NCI-H748 (cell line): ENCODE measurements at regions not wholly inside any gene's neighbourhood (a gene's known extent, or its start where the extent isn't known, plus 50 kb on each side); places are given as distances from the start of the nearest gene placed in this dataset.
A peak's percentile ranks its signal among the peaks of the same experiment; 100 is the strongest.

ENCODE experiments used
- DNase-seq: peaks from one replicate; lab custom pipeline; 2025; ENCODE audit not compliant: unreplicated experiment; lab: John Stamatoyannopoulos, UW

DNA sequence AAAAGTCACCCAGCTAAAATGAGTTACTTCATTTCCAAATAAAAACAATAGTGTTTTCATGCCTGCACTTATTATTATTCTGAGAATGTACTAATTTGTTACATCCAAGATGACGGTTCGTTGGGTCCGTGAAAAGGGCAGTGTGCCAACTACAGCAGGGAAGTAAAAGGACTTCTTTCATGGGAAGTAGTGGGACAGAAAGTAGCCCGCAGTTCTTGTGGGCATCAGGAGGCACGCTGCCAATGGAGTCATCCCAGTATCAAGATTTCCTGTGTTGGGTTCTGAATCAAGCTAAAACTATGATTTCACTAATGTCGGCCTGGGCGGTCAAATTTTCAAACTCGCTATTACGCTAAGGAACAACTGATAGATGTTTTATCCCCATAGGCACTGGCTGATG, 254.5 kb upstream of the SOX2 start:
- DNase-seq = no peak

DNA sequence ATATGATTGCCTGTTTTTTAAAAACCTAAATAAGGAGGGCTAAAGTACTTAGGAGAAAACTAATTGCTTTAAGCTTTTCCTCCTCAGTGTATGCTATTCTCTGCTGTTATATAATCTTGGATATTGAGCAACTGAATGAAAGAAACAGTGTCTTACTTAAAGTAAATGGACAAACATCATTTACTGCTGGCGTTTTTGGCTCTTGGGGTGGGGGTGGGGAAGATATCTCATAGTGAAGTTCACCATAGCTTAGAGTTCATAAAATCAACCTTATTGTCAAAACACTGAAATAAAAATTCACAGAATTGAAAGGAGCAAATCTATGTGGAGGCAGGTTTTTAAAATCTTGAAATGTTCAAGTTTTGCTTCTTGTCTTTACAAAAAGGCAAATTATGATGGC, 256.4 kb upstream of the SOX2 start:
- no peak for DNase-seq

DNA sequence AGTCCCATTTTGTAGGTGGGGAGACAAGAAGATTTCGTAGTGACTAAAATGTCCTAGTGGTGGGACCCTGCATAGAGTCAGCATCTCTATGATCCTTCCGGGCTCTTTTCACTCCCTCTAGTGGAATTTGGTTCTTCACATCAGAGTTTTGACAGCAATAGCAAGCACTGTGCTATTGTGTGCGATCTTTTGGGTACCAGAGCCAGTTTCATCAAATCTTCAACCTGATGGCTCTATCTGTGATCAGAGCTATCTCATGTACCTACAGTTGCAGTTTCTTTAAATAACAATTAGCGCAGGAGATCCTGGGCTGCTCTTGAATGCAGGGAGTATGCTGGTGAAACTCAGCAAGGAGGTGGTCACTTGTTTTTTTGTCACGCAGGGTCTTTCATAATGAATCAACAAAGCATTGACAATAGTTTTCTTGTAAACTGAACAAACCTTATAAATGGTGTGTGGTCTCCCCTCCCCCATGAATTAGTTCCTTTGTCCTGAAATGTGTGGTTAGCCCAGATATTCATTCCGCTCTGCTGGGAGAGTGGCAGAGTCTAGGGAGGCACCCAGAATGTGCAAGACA, 257.2 kb upstream of the SOX2 start:
- DNase-seq = no peak

DNA sequence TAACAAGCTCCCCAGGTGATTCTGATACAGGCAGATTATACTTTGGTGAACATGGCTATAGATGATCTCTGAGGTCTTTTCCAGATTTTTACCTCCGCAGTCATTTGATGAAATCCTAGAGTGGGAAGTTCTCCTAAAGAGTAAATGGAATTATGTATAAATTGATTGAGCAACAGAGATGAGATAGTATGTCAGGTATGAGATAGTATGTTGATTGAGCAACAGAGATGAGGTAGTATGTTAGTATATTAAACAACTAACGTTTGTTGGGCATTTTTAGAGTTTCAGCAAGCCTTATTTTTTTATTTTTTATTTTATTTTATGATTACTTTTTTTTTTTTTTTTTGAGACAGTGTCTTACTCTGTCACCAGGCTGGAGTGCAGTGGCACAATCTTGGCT, 265.0 kb upstream of the SOX2 start:
- no peak for DNase-seq

DNA sequence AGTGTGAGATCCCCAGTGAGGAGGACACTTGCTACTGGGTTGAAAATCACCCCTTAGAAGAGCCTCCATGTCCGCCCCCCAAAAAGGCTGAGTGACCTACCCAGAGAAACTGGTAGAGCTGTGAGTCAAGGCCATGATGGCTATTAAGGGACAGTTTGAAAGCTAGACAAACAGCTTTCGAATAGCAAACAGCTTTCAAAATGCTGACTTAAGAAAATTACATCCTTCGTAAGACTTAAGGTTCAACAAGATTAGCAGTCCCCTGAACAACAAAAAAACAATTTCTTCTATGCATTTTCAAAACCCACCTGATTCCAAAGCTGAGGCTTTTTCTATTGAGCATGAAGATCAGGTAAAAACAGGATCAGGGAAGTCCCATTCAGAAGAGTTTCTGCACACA, 269.7 kb upstream of the SOX2 start:
- no peak for DNase-seq

DNA sequence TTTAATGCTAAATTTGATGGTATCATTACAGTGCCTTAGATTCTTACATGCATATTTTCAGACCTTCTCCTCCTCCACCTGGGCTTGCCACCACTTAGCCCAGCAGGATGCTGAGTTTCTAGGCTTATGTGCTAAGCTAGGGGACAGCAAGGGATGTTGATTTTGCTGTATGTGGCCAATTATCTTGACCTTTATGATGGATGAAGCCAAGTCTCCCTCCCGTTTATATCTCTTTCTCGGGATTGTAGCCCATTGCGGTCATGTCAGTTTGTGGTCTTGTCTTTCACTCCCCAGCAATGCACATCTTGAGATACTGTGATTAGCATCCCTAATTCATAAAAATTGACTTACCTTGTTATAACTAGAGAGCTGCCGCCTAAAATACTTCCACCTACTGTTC, 278.7 kb upstream of the SOX2 start:
- no peak for DNase-seq

DNA sequence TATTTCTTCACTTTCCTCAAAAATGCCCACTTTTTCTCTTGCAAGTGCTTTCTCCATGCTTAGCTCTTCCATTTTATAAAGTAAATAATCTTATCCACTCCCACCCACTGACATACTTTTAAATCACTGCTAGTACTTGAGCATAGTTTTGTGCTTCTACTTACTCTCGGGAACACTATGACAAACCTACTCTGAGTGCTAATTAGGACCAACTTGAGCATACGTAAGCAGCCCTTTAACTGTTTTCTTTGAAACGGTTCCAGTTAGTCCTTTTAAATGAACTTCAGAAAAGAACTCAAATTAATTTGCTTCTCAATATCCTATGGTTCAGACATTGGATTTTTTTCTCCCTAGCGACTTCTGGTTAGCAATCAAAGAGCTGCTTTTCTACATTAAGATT, 280.0 kb upstream of the SOX2 start:
- DNase-seq = no peak

DNA sequence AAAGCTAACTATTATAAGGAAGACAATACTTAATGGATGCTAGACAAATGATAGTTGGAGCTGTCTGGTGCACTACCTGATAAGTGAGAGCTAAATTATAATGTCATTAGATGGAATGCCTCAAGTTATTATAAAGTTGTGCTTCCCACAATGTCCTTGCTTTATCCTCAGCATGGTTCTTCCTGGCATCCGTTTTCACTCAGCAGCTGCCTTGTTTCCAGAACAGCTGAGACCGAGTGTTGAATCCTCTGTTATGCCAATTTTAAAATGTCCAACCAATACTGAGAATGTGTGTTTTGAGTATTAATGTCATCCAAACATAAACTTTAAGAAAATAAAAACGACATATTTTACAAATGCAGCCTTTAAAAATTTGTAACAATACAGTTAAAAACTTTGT, 286.7 kb upstream of the SOX2 start:
- DNase-seq = no peak

DNA sequence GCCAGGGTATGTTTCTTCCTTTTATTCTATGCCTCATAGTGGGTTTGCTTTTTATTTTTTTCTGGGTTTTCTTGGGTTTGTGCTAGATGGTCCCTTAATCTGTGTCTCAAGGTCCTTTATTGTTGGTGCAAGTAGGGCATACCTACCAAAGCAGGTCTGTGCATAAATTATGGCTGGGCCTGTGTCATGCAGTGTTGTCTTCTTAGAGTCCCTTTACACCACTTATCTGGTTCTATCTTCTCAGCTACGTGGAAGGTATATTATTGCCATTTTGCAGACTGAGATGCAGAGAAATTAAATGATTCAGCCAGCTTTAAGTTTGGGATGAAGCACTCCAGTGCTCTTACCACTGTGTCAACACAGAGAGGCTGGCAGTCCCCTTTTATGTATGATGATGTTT, 293.5 kb upstream of the SOX2 start:
- DNase-seq = no peak

DNA sequence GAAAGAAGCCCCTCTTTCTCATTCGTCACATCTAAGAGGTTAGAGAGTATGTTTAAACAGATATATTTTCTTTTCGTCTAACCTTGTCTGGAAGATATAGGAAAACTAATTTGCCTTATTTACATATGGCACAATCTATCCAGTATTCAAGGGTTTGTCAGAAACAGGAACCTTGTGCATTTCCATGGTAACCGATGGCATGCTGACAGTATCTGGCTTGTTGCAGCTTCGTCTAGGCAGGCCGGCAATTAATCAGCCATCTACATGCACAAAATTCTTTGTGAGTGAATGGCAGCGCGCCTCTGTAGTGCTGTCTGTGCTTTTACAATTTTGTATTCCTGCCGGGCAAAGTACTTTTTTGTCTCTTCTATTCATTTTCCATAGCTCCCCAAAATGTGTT, 294.0 kb upstream of the SOX2 start:
- peak; percentile 2 for DNase-seq

DNA sequence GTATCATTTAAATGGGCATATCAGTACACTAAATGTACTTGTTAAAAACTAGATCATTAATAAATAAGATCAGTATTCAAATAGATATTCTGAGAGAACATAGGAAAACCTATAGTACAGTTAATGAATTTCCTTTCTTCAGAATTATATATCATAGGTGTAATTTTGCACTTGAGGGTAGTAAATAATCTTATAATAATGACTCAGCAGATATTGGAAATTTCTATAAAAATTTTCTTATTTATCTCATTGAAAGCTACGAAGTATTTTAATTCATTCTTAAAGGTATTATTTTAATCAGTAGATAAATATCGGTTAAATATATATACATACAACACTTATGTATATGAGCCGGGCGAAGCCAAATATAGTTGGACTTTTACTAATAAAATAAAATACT, 300.9 kb upstream of the SOX2 start:
- no peak for DNase-seq

DNA sequence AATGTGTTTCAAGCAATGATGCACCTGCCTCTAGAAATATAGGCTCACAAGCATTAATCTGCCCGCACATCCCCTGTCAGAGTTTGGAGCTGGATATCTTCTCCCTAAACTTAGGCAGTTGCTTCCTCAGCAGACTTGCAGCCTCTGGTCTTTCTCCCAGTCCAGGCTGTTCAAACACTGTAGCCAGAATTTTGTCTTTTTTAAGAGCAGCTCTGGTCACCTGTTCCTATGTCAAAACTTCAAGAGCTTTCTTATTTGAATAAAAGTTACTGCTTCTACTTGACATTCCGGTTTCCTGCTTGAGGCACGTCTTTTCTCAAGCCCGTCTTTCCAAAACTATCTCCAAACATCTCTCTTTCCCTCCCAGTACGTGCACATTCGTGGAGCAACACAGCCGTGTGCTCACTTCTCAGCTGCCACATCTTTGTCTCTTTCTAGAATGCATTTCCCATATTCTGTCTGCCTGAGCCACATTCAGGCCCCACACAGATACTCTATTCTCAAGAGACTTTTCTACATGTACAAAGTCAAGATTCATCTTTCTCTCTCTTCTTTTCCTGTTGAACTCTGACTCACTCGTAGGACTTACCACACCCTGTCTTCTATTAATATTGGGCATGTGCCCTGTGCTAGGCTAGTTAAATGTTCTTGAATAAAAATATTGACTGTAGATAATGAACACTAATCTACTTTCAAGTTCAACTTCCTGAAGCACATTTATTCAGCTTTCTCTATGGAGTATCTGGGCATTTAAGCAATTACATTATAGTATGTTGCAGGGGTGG, 307.7 kb upstream of the SOX2 start:
- no peak for DNase-seq

DNA sequence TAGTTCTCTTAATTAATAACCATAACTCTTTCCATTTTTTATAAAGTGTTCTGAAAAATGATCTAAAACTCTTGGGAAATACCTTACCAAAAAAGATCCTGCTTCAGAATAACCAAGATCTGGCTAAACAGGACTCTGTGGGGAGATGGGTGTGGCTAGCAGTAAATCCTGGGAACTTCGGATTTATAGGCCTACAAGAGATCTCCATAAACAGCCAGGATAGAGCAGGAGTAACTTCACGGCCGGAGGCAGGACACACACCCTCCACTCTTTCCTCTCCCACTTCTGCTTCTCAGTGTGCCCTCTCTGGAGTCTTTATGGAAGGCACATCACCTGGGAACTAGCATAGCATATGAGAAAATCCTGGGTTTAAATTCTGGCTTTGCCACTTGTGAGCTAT, 309.4 kb upstream of the SOX2 start:
- no peak for DNase-seq

DNA sequence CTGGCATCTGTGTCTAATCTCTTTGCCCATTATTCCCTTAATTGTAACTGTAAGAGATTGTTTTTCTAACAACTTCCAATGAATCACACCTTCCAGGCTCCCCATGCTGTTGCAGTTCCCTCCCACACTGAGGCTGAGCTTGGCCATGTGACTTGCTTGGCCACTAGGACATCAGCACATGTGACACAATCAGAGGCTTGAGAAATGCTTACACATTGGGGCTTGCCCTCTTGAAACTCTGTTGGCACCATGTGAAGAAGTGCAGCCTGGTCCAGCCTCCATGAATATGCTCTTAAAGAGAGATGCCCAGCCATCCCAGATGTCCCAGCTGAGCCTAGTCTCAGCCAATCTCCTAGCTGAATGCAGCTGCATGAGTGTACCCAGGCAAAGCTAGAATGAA, 326.8 kb upstream of the SOX2 start:
- no peak for DNase-seq

DNA sequence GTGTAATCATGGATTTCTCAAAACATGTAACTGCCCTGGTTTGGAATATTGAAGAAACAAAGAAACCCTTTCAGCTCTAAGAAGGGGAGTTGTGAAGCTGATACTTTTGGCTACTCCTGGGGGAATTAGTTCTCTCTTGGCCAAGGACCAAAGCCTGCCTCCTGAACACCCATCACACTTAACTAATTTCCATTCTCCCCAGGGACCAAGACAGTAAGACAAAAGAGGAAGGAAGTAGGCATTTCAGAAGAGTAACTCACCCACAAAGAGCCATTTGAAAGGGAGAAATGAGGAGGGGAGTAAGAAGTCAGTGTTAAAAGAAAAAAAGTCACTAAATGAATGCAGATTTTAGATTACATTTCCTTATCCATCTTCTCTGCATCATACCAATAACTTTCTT, 328.0 kb upstream of the SOX2 start:
- DNase-seq = no peak

DNA sequence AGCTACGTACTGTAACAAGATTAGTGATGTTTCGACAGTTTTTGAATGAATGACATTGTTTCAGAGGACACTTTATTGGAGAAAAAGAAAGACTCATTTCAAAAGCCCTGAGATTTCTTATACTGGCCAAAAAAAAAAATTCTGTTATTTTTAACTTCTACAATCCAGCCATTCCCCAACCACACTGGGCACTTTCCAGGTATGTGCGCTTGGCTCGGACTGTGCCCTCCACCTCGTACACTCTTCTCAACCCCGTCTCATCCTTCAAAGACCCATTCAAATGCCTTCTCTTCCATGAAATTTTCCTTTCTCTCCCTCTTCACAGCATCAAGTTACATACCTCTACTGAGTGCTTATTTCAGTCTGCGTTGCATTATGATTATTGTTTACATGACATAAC, 328.5 kb upstream of the SOX2 start:
- DNase-seq = no peak

DNA sequence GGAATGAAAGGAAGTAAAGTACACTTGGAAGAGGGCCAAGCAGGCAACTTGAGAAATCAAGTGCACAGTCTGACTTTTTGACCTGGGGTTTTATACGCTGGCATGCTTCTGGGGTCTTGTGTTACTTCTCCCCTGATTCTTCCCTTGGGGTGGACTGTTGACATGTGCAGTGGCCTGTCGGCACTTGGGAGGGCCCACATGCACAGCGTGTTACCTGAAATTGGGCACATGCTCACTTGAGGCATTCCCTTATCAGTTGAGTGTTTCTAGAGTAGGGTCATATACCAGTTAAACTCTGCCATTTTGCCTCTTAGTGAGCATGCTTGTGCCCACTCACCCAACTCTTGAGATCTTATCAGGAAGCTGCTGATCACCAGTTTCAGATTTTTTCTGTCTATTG, 329.1 kb upstream of the SOX2 start:
- no peak for DNase-seq

DNA sequence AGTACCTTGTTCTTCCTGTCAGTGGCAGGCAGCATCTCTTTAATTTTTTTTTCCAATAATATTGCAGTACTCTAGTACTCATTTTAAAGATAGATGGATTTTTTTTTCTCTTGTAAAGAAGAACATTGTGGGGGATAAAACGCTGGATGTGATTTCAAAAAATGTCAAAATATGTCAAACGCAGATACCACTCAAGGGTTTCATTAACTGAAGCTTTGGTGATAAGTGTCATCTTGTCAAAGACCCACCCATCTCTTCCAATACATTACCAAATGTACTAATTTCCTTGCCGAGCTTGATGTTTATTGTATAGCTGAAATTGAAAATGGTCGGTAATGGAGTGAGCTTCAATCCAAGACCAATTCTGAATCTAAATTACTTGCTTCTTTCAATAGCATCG, 332.4 kb upstream of the SOX2 start:
- DNase-seq = no peak

DNA sequence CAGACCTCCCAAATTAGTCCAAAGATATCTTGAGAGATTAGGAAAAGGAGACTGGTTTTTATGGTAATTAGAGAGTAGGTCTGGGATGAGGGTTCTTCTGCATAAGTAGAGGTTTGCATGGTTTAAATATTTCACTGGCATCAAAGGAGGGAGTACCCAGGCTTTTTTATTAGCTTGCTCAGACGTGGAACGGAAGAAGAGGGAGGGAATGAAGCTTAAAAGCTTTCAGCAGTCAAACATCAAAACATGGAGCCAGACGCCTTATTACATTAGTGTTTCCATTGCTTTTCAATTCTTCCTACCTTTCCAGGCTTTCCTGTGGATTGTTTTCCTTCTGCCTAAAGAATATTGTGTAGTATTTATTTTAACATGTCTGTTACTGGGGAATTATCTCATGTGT, 342.1 kb upstream of the SOX2 start:
- DNase-seq = peak; percentile 0

DNA sequence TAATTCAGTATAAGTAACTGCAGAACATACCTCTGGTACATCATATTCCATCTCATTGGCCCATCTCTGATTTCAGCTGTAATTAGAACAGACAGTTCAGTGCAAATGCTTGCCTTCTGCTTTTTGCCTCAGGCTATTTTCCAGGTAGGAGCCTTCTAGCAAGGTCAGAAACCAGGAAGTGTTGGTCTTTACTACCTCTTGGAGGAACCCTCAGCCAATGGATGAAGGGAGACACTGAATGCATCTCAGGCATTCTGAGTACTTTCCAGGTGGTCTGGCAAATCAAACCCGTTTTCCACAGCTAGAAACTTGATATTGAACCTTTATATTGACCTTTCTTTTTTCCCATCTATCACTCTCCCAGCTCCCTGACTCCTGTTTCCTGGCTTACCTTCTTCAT, 348.5 kb upstream of the SOX2 start:
- DNase-seq = peak; percentile 21

DNA sequence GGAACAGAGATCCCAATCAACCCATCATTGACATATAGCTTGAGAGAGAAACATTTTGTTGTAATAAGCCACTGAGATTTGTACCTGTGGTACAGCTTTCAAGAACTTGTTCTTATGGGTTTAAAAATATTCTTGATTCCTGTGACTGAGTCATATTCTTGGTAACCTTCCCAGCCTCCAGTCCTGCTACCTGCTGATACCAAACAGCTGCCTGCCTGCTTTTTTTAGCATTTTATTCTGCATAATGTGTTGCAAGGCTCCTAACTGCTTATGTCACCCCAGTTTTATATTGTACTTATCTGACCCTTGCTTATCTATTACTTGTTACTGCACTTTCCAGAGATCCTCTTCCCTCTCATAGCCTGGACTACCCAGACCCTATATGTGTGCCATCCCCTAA, 349.3 kb upstream of the SOX2 start:
- no peak for DNase-seq

DNA sequence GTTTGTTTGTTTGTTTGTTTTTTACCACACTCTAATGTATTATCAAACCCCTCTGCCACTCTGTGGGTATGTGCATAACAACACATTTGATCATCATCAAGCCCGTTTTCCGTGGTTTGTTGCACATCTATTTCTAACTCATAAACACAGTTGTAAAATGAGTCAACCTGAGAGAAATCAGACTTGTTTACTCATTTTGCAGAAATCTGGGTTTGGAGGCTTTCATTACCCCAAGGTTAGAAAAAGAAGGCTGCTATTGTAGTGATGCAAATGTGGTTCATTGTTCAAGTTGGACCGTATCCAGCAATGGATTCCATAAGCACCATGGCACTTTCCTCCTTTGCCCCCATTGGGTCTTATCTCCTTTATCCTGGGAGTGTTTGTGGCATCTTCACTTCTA, 353.2 kb upstream of the SOX2 start:
- no peak for DNase-seq

DNA sequence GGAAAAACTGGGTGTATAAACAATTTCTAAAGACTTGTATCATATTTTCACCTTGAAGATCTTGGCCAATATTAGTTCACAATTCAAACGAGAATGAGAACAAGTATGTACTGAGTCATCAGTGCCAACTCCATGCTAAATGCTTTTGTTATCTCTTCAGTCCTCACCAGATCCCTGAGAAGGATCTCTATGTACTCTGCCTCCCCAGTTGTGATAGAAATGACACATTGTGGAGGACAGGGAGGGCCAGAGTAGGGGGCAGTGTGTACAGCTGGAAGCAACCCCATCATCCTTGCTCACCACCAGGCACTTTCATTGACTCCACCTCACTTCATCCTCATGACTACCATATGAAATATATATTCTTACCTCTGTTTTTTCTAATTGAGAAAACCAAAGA, 353.7 kb upstream of the SOX2 start:
- DNase-seq = no peak
